ENCODE measurements at regions not wholly inside any gene's neighbourhood (a gene's known extent, or its start where the extent isn't known, plus 50 kb on each side); places are given as distances from the start of the nearest gene placed in this dataset.

DNA sequence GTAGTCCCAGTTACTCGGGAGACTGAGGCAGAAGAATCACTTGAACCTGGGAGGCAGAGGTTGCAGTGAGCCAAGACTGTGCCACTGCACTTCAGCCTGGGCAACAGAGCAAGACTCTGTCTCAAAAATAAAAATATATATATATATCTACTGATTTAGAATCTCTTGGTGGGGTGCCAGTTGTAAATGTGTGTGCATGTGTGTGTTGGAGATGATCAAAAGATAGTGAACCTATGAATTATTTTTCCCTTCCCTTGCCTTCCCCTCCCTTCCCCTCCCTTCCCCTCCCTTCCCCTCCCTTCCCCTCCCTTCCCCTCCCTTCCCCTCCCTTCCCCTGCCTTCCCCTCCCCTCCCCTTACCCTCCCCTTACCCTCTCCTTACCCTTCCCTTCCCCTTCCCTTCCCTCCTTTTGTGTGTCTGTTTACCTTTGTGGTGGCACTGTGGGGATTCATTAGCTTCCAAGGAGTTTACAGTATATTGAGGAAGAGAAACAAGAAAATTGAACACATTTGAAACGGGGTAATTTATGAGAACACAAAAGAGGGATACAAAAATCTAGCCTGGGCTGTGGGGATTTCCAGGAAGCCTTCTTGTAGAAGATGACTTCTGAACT lies 281.5 kb upstream of the DPPA4 start:
- TF ChIP-seq, protein P1, sequence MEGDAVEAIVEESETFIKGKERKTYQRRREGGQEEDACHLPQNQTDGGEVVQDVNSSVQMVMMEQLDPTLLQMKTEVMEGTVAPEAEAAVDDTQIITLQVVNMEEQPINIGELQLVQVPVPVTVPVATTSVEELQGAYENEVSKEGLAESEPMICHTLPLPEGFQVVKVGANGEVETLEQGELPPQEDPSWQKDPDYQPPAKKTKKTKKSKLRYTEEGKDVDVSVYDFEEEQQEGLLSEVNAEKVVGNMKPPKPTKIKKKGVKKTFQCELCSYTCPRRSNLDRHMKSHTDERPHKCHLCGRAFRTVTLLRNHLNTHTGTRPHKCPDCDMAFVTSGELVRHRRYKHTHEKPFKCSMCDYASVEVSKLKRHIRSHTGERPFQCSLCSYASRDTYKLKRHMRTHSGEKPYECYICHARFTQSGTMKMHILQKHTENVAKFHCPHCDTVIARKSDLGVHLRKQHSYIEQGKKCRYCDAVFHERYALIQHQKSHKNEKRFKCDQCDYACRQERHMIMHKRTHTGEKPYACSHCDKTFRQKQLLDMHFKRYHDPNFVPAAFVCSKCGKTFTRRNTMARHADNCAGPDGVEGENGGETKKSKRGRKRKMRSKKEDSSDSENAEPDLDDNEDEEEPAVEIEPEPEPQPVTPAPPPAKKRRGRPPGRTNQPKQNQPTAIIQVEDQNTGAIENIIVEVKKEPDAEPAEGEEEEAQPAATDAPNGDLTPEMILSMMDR (conservative IDR thresholded peaks at IDR 0.05 in 1 of 2, IDR thresholded peaks at IDR 0.05 in 1 of 2; ENCODE audit: extremely low read depth in 1 of 2, insufficient read depth in 1 of 2, low read depth in 1 of 2, low read length in 2 of 2) = no peak
- no peak for TF ChIP-seq EZH2 (IDR thresholded peaks at IDR 0.05; ENCODE audit: borderline replicate concordance, low read length)

Data from mammary epithelial cell (primary cell).